OCI-LY3 (cell line): ENCODE measurements at regions not wholly inside any gene's neighbourhood (a gene's known extent, or its start where the extent isn't known, plus 50 kb on each side); places are given as distances from the start of the nearest gene placed in this dataset.

Experiments
- CTCF ChIP-seq: fragments of 200-600, 300-600 bp; sonication (generic); IDR thresholded peaks from 2 replicates; pipeline ENCODE4 v1.5.1; 2014; ENCODE audit warnings: antibody characterized with exemption, low read length, low read depth
- EZH2phosphoT487 ChIP-seq: fragments of 200-600 bp; shearing (Covaris generic); IDR thresholded peaks from 2 replicates; pipeline ENCODE4 v1.6.1; 2018; ENCODE audit warnings: antibody characterized with exemption, mixed run types, low read depth

- TF ChIP-seq CTCF = no peak
- TF ChIP-seq EZH2phosphoT487 = no peak
These were observed 502.7 kb downstream of the RNF144A start for GRCh38 chr2:7419814-7420311.
